KOPT-K1 (cell line): ENCODE measurements at regions not wholly inside any gene's neighbourhood (a gene's known extent, or its start where the extent isn't known, plus 50 kb on each side); places are given as distances from the start of the nearest gene placed in this dataset.
"Not testable (repeated sequence)": the region's sequence is repeated elsewhere in the genome, so short reads cannot be mapped to it uniquely, and the experiment has no call there.

Source experiments
- H3K27ac ChIP-seq: fragments of 200-600 bp; sonication (generic); 2 replicates; pipeline ENCODE4 v1.5.1; 2016; ENCODE audit warnings: antibody characterized with exemption, mild to moderate bottlenecking, low read depth, low read length; ENCODE audit not compliant: poor library complexity, severe bottlenecking
- H3K36me3 ChIP-seq: fragments of 200-600 bp; sonication (generic); 2 replicates; pipeline ENCODE4 v1.5.1; 2017; ENCODE audit warnings: antibody characterized with exemption, mild to moderate bottlenecking, low read length, moderate library complexity; ENCODE audit not compliant: insufficient read depth
- H3K9me3 ChIP-seq: fragments of 200-600 bp; sonication (generic); 2 replicates; pipeline ENCODE4 v1.5.1; 2017; ENCODE audit warnings: antibody characterized with exemption, low read length, mild to moderate bottlenecking; ENCODE audit not compliant: insufficient read depth, poor library complexity, severe bottlenecking

GRCh38 chr2:153664009-153664408, 185.4 kb upstream of the RPRM start:
- H3K9me3 ChIP-seq, H3K27ac ChIP-seq, H3K36me3 ChIP-seq: not testable (repeated sequence)

- Histone ChIP-seq H3K9me3 (peaks cover 7% of the 10 kb centered on the region), H3K27ac (no peak overlapping the region), H3K36me3 (no peaks in the 10 kb centered on the region)
Measured at GRCh38 chr2:153667475-153667874, 188.9 kb upstream of the RPRM start.

- Histone ChIP-seq H3K36me3 (no peaks in the 10 kb centered on the region), H3K9me3 (peaks cover 2% of the 10 kb centered on the region), H3K27ac (no peak overlapping the region)
Measured at GRCh38 chr2:153668923-153669322, 190.4 kb upstream of the RPRM start.

GRCh38 chr2:153710128-153710527, 161.6 kb upstream of the GALNT13 start:
- Histone ChIP-seq H3K27ac (no peak overlapping the region), H3K9me3 (no peaks in the 10 kb centered on the region), H3K36me3 (no peaks in the 10 kb centered on the region)

- no peaks in the 10 kb centered on the region for H3K36me3 ChIP-seq
- H3K27ac ChIP-seq: no peak overlapping the region
- no peaks in the 10 kb centered on the region for H3K9me3 ChIP-seq
Measured at GRCh38 chr2:153715218-153715850, 156.4 kb upstream of the GALNT13 start.

GRCh38 chr2:153717060-153717459, 154.7 kb upstream of the GALNT13 start:
- H3K36me3 ChIP-seq: no peaks in the 10 kb centered on the region
- no peak overlapping the region for H3K27ac ChIP-seq

GRCh38 chr2:153739394-153739793, 132.3 kb upstream of the GALNT13 start:
- Histone ChIP-seq H3K36me3 (no peaks in the 10 kb centered on the region), H3K9me3 (no peaks in the 10 kb centered on the region), H3K27ac (no peak overlapping the region)

More at GRCh38 chr2:153717060-153717459, 154.7 kb upstream of the GALNT13 start:
- H3K9me3 ChIP-seq: no peaks in the 10 kb centered on the region

GRCh38 chr2:153761936-153762335, 109.8 kb upstream of the GALNT13 start:
- Histone ChIP-seq H3K36me3 (no peaks in the 10 kb centered on the region), H3K27ac (no peak overlapping the region), H3K9me3 (peaks cover 20% of the 10 kb centered on the region)

GRCh38 chr2:153766415-153766814, 105.3 kb upstream of the GALNT13 start:
- H3K36me3 ChIP-seq: no peaks in the 10 kb centered on the region
- no peak overlapping the region for H3K27ac ChIP-seq
- H3K9me3 ChIP-seq: peaks cover 44% of the 10 kb centered on the region

- Histone ChIP-seq H3K27ac (no peak overlapping the region), H3K36me3 (no peaks in the 10 kb centered on the region), H3K9me3 (peaks cover 39% of the 10 kb centered on the region)
Measured at GRCh38 chr2:153770359-153770991, 101.2 kb upstream of the GALNT13 start.

- Histone ChIP-seq H3K36me3 (no peaks in the 10 kb centered on the region), H3K9me3 (no peaks in the 10 kb centered on the region), H3K27ac (no peak overlapping the region)
Measured at GRCh38 chr2:153780241-153780640, 91.5 kb upstream of the GALNT13 start.

- Histone ChIP-seq H3K27ac (no peak overlapping the region), H3K36me3 (no peaks in the 10 kb centered on the region), H3K9me3 (no peaks in the 10 kb centered on the region)
Measured at GRCh38 chr2:153786016-153786415, 85.7 kb upstream of the GALNT13 start.

- Histone ChIP-seq H3K36me3 (no peaks in the 10 kb centered on the region), H3K9me3 (peaks cover 6% of the 10 kb centered on the region), H3K27ac (no peak overlapping the region)
Measured at GRCh38 chr2:153787612-153788011, 84.1 kb upstream of the GALNT13 start.

GRCh38 chr2:153802671-153803070, 69.1 kb upstream of the GALNT13 start:
- no peaks in the 10 kb centered on the region for H3K36me3 ChIP-seq
- H3K9me3 ChIP-seq: no peaks in the 10 kb centered on the region
- no peak overlapping the region for H3K27ac ChIP-seq

GRCh38 chr2:153808679-153809078, 63.0 kb upstream of the GALNT13 start:
- Histone ChIP-seq H3K27ac (no peak overlapping the region), H3K36me3 (no peaks in the 10 kb centered on the region), H3K9me3 (no peaks in the 10 kb centered on the region)

- H3K36me3 ChIP-seq: no peaks in the 10 kb centered on the region
- H3K9me3 ChIP-seq: no peaks in the 10 kb centered on the region
- H3K27ac ChIP-seq: no peak overlapping the region
Measured at GRCh38 chr2:153811516-153811915, 60.2 kb upstream of the GALNT13 start.
